Stimulated activated CD8-positive, alpha-beta memory T cell treated with anti-CD3 and anti-CD28 coated beads, Interleukin-15, amount 100 ng/mL, for 48 hours (primary cell): ENCODE measurements at regions not wholly inside any gene's neighbourhood (a gene's known extent, or its start where the extent isn't known, plus 50 kb on each side); places are given as distances from the start of the nearest gene placed in this dataset.

Source experiments
- DNase-seq, 2 donors: peaks; one replicate each; pipeline ENCODE4 v3.0.0-alpha.2; 2020; ENCODE audit warnings: low read depth in 2 of 2

- no peak for DNase-seq
These were observed 173.5 kb downstream of the LACC1 start for GRCh38 chr13:44053208-44053607.

DNA sequence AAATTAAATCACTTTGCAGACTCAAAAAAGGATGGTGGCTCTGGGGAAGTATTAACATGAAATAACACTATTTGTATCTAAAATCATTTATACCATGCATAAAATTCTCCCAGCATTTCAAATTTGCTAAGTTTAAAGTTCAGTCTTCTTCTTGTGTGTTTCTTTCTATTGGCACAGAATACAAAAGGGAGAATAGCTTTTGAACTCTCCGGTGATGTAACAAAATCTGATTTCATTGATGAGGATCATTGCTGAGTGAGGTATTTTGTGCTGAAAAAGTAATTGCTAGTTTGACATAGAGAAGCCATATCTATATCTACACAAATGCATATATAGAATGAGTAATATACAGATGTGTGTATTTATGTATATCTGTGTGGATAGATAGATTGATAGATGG, 174.8 kb downstream of the LACC1 start:
- no peak for DNase-seq

- peak in 1 of 2 donors; percentile 1 for DNase-seq
These were observed 176.0 kb downstream of the LACC1 start for GRCh38 chr13:44055681-44056080.

DNA sequence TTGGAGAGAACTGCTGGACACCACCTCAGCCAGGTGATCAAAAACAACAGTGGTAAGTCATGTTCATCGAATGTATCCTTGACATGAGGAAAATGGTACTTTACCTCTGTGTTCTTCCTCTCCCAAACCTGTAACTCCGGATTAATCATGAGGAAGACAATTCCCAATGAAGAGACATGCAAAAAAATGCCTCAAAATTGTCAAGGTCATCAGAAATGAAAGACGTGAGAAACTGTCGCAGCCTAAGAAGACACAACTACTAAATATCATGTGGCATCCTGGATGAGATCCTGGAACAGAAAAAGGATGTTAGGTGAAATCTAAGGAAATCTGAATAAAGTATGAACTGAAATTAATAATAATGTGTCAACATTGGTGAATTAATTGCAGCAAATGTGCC, 178.4 kb downstream of the LACC1 start:
- DNase-seq = no peak

GRCh38 chr13:44058624-44059215, 179.0 kb downstream of the LACC1 start:
- DNase-seq = no peak

GRCh38 chr13:44061876-44062275, 182.2 kb downstream of the LACC1 start:
- no peak for DNase-seq

GRCh38 chr13:44063467-44063866, 183.8 kb downstream of the LACC1 start:
- DNase-seq = no peak

GRCh38 chr13:44063881-44064280, 184.2 kb downstream of the LACC1 start:
- no peak for DNase-seq

GRCh38 chr13:44064357-44064756, 184.7 kb downstream of the LACC1 start:
- no peak for DNase-seq

DNA sequence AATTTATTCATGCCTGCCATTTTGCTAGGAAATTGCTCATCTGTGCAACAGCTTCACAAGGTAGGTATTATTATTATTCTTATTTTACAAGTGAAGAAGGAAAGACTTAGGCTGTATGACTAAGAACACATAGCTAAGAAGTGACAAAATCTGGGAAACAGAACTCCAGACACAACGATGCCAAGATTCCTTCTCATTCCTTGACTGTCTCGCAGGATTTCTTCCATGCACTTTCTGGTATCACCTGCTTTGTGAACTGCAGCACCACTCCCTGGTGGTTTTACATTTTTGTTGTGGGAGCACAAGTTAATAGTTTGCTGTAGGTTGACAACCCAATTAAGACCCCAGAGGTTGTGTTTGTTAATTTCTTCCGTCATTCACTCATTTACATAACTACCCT, 188.5 kb downstream of the LACC1 start:
- no peak for DNase-seq

- no peak for DNase-seq
These were observed 189.0 kb downstream of the LACC1 start for GRCh38 chr13:44068737-44069136.

- no peak for DNase-seq
These were observed 192.8 kb downstream of the LACC1 start for GRCh38 chr13:44072536-44072935.

GRCh38 chr13:44074611-44075010, 194.9 kb downstream of the LACC1 start:
- no peak for DNase-seq

DNA sequence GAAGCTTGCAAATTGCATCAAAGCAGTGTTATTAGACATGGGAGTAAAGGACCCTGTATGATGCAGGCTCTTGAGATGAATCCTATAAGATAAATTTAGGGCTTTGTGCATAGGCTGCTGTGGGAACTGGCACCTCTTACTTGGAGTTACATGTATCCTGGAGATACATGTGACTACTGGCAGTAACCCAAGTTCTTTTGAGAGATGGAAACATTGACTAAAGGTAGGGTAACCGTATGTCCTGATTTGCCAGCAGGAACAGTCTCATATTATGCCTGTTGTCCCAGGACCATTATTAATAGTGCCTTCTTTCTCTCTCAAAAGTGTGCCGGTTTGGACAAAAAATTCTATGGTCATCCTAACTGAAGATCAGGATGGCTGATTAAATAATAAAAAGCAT, 195.4 kb downstream of the LACC1 start:
- DNase-seq = no peak

- DNase-seq = no peak
These were observed 199.2 kb downstream of the LACC1 start for GRCh38 chr13:44078806-44079376.

DNA sequence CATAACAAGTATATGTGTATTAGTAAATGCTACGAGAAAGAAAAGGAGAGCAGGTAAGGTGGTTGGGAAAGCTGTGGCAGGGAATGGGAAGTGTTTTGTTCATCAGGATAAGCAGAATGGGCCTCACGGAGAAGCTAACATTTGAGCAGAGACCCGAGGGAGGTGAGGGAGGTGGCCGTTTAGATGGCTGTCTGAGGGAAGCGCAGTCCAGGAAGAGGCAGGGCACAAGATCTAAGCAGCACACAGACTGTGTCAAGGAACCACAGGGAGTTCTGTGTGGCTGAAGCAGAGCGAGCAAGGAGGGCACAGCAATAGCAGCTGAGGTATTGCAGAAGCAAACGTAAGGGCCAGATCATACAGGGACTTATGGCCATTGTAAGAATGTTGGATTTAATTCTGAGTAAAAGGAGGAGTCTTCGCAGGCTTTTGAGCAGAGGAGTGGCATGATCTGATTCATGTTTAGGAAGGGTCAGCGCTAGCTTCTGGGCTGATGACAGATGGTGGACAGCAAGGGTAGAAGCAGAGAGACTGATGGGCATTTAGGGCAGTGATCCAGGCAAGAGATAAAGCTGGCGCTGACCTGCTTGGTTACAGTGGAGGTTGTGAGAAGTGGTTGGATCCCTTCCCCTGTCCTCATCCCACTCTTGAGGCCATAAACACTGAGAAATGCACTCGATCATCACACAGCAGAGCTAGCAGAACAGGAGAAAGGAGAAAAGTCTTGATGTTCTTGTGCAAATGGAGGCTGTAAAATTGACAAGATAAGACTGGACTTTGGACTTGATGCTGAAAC, 199.9 kb downstream of the LACC1 start:
- no peak for DNase-seq

GRCh38 chr13:44084146-44084545, 204.4 kb downstream of the LACC1 start:
- no peak for DNase-seq

DNA sequence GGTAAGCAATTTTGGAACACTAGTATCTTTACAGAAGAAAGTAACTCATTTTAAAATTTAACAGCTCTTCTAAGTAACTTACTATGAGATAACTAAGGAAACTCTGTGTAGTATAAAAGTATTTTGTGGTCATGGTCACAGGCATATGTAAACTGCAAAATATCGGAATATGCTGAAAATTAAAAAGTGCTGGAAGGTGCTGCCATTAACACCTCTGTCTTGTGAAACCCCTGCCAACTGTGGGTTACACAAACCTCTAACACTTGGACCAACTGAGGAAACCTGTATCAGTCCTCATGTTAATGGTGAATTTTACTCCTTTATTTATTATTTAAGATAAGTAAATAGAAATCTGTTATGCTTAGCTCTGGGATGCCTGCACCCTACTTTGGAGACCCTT, 206.7 kb downstream of the LACC1 start:
- DNase-seq = no peak

DNA sequence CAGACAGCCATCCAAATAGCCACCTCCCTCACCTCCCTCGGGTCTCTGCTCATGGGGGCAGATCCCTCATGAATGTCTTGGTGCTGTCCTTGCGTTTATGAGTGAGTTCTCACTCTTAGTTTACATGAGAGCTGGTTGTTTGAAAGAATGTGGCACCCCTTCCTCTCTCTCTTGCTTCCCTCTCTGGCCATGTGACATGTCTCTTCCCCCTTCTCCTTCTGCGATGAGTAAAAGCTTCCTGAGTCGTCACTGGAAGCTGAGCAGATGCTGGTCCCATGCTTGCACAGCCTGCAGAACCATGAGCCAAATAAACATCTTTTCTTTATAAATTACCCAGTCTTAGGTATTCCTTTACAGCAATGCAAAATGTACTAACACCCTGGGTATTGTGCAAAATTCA, 208.7 kb downstream of the LACC1 start:
- no peak for DNase-seq

DNA sequence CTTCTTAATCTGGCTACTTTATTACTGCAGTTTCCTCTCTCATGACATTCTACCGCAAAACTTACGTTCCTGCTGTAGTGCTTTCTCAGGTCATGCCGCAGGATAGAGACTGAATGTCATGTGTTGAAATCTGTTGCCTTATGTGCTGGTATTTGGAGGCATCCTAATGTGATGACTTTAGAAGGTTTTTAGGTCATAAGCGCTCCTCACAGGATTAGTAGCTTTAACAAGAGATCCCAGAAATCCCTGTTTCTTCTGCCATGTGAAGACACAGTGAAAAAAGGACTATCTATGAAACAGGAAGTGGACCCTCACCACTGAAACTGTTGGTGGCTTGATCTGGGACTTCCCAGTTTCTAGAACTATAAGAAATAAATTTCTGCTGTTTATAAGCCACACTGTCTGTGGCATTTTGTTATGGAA, 209.3 kb downstream of the LACC1 start:
- peak in 1 of 2 donors; percentile 2 for DNase-seq

- no peak for DNase-seq
These were observed 209.7 kb downstream of the LACC1 start for GRCh38 chr13:44089452-44089851.

DNA sequence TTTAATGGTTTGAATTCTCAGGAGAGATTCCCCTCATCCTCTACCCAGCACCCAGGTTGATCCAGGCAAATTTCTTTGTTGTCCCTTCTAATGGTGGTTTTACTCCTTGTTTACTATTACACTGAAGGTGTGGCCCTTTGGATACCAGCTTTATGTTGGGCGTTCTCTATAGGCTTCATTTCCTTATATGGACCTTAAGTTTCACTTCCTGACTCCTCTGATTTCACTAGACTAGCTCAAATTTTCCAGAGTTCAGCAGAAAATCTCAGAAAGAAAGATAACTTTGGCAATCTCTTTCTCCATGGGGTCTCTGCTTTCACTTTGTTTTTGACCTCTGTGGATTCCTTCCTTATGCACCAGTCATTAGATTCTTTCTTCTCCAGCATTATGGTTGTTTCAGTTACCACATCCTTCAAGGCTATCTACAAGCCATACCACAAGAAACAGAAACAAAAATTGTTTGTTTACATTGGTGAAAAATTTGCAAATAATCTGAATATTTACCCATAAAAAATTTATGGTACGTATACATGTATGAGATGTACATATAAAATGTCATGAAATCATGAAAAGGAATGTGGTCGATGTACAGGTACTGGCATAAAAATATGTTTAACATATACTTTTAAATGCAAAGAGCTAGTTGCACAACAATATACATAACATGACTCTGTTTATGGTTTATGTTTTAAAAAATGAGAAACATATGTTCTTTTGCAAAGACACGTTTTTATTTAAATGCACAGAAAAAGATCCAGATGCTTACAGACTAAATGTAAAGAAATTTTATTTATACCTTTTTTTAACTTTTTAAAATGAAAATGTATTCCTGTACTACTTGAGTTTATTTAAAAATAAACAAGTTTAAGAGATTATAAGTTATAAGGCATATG, 212.6 kb downstream of the LACC1 start:
- DNase-seq = no peak
